ENCODE measurements at regions not wholly inside any gene's neighbourhood (a gene's known extent, or its start where the extent isn't known, plus 50 kb on each side); places are given as distances from the start of the nearest gene placed in this dataset.
A peak's percentile ranks its signal among the peaks of the same experiment; 100 is the strongest.

- ATAC-seq (ENCODE audit: insufficient read depth, low FRiP score) (no peak), DNase-seq (no peak)
- Histone ChIP-seq H3K9me3 (ENCODE audit: control insufficient read depth in 4 of 4, insufficient read depth in 3 of 4, low read length in 3 of 4) (no peaks in the 10 kb centered on the region), H3K4me1 (ENCODE audit: control insufficient read depth in 5 of 5, insufficient read depth in 5 of 5, low read length in 5 of 5) (peaks cover 0 to 24% (median 0%) of the 10 kb centered on the region in 5 donors), H3K4me3 (no peak overlapping the region), H3K27me3 (ENCODE audit: control insufficient read depth in 3 of 3, insufficient read depth in 3 of 3, low read length in 2 of 3) (no peaks in the 10 kb centered on the region), H3K9ac (ENCODE audit: insufficient read depth in 1 of 2, low read length in 2 of 2) (no peak overlapping the region), H3K36me3 (ENCODE audit: control insufficient read depth in 4 of 4, insufficient read depth in 4 of 4, low read length in 4 of 4) (no peaks in the 10 kb centered on the region), H3K27ac (ENCODE audit: low read depth in 1 of 2, low read length in 1 of 2) (no peak overlapping the region)
- WGBS, 2 donors, result 80 to 85% methylated on average over 2 of the region's 2 CpGs
- TF ChIP-seq, protein P1, sequence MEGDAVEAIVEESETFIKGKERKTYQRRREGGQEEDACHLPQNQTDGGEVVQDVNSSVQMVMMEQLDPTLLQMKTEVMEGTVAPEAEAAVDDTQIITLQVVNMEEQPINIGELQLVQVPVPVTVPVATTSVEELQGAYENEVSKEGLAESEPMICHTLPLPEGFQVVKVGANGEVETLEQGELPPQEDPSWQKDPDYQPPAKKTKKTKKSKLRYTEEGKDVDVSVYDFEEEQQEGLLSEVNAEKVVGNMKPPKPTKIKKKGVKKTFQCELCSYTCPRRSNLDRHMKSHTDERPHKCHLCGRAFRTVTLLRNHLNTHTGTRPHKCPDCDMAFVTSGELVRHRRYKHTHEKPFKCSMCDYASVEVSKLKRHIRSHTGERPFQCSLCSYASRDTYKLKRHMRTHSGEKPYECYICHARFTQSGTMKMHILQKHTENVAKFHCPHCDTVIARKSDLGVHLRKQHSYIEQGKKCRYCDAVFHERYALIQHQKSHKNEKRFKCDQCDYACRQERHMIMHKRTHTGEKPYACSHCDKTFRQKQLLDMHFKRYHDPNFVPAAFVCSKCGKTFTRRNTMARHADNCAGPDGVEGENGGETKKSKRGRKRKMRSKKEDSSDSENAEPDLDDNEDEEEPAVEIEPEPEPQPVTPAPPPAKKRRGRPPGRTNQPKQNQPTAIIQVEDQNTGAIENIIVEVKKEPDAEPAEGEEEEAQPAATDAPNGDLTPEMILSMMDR (IDR thresholded peaks at IDR 0.05; ENCODE audit: control extremely low read depth, extremely low read depth), result no peak
These were observed 570.5 kb downstream of the SLITRK6 start for GRCh38 chr13:85228692-85229091.

DNA sequence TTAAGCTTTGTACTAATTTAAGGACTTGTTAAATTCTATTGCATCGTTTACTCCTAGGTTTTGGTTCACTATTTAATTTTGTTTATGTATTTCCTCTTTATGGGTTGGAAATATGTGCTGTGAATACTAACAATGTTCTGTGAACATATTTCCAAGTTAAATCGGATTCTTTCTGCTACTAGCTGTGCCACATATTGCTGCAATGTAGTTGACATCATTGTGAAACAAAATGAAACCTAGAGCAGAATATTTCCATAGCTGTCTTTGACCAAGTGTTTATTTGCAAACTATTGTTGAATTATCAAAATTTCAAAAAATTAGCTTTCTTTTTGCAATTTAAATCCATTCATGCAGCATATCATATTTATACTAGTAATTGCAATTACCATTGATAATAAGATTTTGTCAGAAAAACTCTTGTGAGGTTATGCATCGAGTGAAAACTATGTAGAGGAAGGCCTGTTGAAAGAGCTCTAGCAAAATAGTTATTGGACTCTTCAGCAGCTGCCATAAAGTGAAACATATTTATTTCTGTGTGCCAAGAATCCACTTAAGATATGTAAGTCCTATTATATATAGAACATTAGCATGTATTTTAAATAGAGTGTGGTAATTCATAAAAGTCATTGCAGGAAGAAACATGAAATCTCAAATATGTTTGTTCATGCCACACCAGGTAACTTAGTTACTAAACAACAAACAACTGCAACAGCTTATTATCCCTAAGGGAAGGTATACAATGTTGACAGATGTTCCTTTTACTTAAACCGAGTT is 575.1 kb downstream of the SLITRK6 start:
- no peak for ATAC-seq (ENCODE audit: insufficient read depth, low FRiP score)
- peak in 2 of 3 donors; percentile 75 for DNase-seq
- WGBS, 2 donors, result 66 to 79% methylated on average over 4 of the region's 4 CpGs

DNA sequence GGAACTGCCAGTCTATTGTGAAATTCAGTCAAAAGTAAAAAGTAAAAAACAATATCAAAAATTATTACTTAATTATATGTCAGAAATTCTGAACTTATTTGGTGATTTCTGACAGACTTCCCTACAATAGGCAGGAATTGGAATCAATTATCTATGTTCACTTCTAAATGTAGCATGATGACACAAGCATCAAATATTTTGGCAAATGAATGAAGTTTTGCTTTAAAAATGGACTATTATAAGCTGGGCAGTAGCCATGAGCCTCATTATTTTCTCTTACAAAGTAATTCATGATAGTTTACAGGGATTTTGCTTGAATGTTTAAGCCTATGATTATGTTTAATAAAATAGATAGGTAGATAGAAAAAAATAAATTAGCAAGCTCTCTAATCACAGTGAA is 582.6 kb downstream of the SLITRK6 start:
- Histone ChIP-seq H3K4me1 (ENCODE audit: control insufficient read depth in 5 of 5, insufficient read depth in 5 of 5, low read length in 5 of 5) (no peaks in the 10 kb centered on the region), H3K9ac (ENCODE audit: insufficient read depth in 1 of 2, low read length in 2 of 2) (no peak overlapping the region), H3K27ac (ENCODE audit: low read depth in 1 of 2, low read length in 1 of 2) (no peak overlapping the region), H3K4me3 (no peak overlapping the region), H3K9me3 (ENCODE audit: control insufficient read depth in 4 of 4, insufficient read depth in 3 of 4, low read length in 3 of 4) (no peaks in the 10 kb centered on the region), H3K36me3 (ENCODE audit: control insufficient read depth in 4 of 4, insufficient read depth in 4 of 4, low read length in 4 of 4) (no peaks in the 10 kb centered on the region), H3K27me3 (ENCODE audit: control insufficient read depth in 3 of 3, insufficient read depth in 3 of 3, low read length in 2 of 3) (no peaks in the 10 kb centered on the region)
- no peak for ATAC-seq (ENCODE audit: insufficient read depth, low FRiP score)
- TF ChIP-seq, protein P1 (IDR thresholded peaks at IDR 0.05; ENCODE audit: control extremely low read depth, extremely low read depth), result no peak
- DNase-seq, result peak in 1 of 3 donors; percentile 15

More for the DNA sequence above, 575.1 kb downstream of the SLITRK6 start:
- TF ChIP-seq, protein P1 (IDR thresholded peaks at IDR 0.05; ENCODE audit: control extremely low read depth, extremely low read depth), result no peak
- no peaks in the 10 kb centered on the region for H3K36me3 ChIP-seq (ENCODE audit: control insufficient read depth in 4 of 4, insufficient read depth in 4 of 4, low read length in 4 of 4)
- no peak overlapping the region for H3K4me3 ChIP-seq
- peaks cover 0 to 12% (median 0%) of the 10 kb centered on the region in 5 donors for H3K4me1 ChIP-seq (ENCODE audit: control insufficient read depth in 5 of 5, insufficient read depth in 5 of 5, low read length in 5 of 5)
- H3K9me3 ChIP-seq (ENCODE audit: control insufficient read depth in 4 of 4, insufficient read depth in 3 of 4, low read length in 3 of 4), result no peaks in the 10 kb centered on the region
- no peaks in the 10 kb centered on the region for H3K27me3 ChIP-seq (ENCODE audit: control insufficient read depth in 3 of 3, insufficient read depth in 3 of 3, low read length in 2 of 3)
- peak overlapping the region in 1 of 2 donors; percentile 7 for H3K9ac ChIP-seq (ENCODE audit: insufficient read depth in 1 of 2, low read length in 2 of 2)
- H3K27ac ChIP-seq (ENCODE audit: low read depth in 1 of 2, low read length in 1 of 2), result no peak overlapping the region

Data from lung (tissue), 11 donors.